GM21737 (cell line): ENCODE measurements at regions not wholly inside any gene's neighbourhood (a gene's known extent, or its start where the extent isn't known, plus 50 kb on each side); places are given as distances from the start of the nearest gene placed in this dataset.
A peak's percentile ranks its signal among the peaks of the same experiment; 100 is the strongest.

ENCODE experiments used
- ATAC-seq: cut with Tn5 transposase; IDR thresholded peaks from one replicate; pipeline ENCODE4 v1.9.1; 2021; ENCODE audit warnings: mild to moderate bottlenecking, moderate library complexity; ENCODE audit not compliant: unreplicated experiment

DNA sequence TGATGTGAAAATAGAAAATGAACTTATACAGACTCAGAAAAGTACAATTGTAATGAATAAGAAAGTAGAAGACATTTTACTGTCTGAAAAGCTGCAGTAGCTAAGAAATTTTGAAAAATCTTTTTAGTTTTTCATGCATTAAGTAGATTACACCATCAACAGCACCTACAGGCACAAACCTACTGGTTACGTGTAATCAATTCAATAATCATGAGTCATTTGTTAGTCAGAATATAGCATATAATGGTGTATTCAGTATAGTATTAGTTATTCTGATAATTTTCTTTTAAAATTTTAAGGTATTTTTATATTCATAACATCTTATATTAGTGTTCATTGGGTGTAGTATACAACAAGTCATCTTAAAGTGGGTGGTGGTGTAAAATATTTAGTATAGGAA lies 550.5 kb upstream of the GBE1 start:
- no peak for ATAC-seq

DNA sequence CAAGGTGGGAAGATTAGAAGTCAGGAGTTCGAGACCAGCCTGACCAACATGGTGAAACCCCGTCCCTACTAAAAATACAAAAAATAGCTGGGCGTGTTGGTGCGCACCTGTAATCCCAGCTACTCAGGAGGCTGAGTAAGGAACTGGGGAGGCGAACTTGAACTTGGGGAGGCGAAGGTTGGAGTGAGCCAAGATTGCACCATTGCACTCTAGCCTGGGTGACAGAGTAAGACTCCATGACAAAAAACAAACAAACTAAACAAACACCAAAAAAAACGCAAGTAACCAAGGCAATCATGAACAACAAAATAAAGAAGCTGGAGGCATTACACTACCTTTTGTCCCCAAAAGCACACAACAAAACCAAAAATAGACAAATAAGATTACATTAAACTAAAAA lies 547.3 kb upstream of the GBE1 start:
- ATAC-seq = no peak

DNA sequence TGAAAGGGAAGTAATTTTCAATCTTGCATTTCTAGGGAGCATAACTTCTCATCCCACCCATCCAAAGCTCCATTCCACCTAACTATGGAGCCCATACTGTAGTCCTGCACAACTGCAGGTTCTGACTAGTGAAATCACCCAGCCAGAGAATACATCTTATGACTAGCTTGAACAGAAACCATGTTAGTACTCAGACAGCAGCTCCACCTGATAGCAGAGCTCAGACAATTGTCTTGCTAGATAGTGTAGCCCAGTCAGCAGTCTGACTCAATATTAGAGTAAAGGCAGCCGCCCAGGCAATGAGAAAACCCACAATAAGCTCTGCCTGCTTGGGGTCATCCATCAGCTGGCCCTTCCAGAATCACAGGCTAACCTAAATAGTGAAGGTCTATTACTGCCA lies 544.7 kb upstream of the GBE1 start:
- no peak for ATAC-seq

DNA sequence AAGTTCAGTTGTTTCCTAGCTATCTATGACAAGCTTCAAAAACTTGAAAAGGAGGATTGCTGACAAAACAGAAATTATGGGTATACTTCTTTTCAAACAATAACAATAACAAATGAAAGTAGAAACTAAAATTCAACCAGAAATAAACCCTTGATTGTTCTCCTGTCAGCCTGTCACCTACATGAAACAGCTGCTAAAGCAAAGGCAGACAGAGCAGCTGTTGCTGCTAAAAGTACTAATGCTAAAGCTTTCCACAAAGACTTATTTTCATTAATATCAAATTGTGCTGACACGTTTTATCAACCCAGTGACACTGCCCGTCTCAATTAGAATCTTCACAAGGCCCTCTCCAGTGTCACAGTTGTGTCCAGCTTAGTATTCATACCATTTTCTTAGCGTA lies 533.2 kb upstream of the GBE1 start:
- ATAC-seq = no peak

DNA sequence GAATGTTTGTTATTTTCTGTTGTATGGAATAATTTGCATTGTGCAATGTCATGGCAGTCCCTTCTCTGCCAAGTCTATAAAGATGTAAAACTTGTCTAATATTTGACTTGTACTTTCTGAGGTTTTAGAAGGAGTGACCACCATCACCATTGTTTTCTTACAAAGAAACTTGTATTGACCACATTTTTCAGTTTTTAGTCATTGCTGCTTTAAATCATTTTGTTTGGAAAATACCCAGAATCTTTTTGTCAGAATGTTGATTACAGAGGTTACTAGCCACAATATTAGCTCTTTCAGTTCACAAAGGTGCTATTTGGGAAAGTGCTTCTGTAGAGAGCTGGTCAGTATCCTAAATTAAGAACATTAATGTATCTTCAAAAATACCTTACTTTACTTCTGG lies 532.4 kb upstream of the GBE1 start:
- ATAC-seq = peak; percentile 77

DNA sequence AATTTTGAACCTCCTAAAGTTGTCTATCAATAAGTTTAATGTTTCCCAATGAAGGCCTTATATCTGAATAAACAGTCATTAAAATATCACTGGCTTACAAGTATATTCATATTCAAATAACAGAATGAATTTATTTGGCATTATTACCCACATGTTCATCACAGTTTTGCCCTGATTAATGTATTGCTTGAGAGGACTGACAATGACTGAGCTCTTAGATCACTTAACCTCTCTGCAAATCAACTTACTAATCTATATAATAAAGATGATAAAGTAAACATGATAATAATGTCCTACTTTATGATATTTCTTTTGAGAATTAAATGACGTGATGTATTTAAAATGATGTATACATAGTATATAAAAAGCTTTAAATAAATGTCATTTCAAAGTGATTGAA lies 532.0 kb upstream of the GBE1 start:
- no peak for ATAC-seq

DNA sequence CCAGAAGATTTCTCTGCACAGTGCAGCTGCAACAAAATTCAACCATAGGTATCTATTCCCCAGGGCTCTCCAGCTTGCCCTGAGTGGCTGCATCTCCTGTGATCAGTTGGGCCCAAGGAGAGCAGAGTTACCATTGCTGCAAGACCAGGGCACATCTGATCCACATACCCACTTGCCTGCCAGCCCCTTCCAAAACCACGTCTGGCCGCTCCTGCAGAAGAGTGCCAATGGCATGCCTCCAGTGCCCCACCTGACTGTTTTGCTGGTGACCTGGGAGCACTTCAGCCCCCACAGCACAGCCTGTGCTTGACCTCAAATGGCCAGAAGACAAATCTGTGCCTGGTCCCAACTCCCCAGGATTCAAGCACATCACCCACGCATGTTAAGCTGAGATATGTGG lies 526.1 kb upstream of the GBE1 start:
- no peak for ATAC-seq

DNA sequence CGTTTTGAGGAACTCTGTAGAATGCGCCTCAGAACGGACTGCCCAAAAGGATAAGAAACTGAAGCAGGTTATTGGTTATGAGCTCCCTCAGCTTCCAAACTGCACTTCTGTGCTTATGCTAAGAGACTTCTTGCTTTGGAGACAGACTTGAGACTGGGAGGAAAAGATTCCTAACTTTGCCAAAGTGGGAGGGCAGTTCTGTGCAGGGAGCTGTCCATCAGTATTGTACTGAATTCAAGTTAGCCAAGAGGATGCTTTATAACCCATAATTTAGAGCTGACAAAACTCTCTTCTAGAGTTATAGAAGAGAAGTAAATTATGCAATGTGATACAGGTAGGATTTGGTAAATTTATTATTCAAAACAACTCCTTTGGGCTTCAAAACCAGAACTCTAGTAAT lies 519.8 kb upstream of the GBE1 start:
- ATAC-seq = no peak

DNA sequence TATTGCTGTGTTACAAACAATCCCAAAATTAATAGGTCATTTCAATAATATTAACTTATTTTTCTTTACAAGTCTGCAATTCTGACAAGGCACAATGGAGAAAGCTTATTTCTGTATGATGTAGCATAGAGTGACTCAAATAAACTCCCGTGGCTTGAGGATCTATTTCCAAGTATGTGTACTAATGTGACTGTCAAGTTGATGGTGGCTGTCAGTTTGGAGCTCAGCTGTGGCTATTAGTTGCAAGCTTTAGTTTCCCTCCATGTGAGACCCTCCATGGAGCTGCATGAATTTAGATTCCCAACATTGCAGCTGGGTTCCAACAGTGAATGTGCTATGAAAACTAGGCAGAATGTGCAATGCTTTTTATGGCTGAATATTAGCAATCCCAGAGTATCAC lies 515.5 kb upstream of the GBE1 start:
- no peak for ATAC-seq

DNA sequence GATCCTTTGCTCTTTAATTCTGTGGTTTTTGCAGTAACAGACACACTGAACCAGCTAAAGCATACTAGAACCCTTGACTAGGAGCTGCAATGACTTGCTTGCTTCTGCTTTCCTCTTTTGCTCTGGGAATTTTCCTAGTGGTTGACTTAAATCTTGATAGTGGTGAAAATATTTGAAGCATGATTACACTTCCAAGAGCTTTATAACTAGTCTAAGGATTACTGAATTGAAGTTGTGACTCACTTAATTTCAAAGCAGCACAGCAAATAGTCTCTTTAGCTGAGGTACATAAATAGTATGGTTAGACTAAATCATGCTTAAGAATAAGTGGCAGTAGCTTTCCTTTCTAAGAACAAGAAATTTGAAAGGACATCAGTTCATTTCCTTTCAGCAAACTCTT lies 513.5 kb upstream of the GBE1 start:
- ATAC-seq = no peak

DNA sequence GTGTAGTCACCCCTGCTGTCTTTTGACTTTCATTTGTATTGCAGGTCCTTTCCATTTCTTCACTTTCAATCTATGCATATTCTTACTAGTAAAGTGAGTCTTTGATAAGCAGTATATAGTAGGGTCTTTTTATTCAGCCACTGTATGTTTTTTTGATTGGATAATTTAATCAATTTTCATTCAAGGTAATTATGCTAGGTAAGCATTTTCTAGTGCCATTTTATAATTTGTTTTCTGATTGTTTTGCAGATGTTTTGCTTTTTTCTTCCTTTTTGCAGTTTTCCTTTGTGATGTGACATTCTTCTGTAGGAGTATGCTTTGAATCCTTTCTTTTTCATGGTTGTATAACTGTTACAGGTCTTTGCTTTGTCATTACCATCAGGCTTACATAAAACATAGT lies 504.3 kb upstream of the GBE1 start:
- ATAC-seq = no peak

DNA sequence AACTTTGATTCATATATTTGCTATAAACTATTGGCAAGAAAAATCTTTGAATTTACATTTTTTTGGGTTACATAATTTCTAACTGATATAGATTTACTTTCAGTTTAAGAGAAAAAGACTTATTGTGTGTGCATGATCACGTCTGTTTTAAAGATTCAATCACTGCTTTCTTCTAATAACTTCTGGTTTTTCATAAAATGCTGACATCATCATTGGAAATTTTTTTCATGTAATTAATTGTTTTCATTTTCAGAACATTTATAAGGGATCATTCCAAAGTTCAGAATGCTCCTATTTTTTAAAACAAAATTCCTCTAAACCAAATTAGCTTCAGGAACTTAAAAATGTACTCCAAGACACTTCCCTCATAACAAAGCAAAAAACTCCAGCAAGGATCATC lies 500.7 kb upstream of the GBE1 start:
- ATAC-seq = no peak

DNA sequence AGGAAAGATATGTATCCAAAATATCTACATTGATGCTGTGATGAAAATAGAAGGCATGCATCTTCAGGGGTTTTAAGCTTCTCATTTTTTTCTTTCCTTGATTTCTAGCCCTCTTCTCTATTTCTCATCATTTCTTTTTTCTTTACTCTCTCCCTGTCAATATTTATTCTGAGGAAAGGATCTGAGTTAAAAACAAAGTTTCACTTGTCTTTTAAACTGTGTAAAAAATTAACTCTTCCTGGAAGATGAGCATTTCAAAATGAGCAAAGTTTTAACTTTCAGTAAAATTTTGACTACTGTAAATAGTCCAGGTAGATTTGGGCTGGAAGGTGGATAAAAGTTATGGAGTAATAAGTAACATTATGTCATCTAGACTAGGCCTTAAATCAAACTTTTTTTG lies 500.2 kb upstream of the GBE1 start:
- no peak for ATAC-seq

DNA sequence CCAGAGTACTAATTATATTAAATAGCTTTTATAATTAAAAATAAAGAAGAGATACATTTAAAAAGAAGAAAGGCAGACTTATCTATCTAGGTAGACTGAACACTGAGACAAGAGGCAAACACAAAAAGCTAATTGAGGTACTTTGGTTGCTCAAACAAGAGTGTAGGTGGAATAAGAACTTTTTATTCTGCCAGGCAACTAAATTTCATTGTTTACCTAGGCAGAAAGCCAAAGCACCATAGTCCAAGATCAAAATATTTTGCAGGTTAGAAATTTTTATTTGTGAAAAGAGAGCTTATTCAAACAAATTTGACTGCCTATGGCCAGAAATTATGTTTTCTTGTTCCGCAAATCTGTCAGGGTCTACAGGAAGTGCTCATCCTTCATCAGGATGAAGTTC lies 499.6 kb upstream of the GBE1 start:
- ATAC-seq = no peak

DNA sequence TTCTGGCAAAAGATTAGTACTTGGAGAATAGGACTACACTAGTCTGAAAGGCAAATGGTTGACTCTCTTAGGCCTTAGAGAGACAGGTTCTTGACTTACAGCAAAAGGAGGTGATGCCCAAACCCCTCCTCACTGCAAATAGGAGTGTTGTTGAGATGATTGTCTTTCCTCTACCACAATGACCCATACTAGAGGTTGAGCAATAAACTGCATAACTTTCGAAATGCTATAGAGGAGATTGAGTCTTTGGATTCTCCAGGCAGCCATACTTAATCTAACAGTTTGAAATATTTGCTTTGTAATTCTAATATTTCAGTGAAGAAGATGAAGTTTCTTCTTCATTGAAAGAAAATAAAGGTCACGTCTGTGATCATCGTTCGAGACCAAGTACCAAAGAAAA lies 498.5 kb upstream of the GBE1 start:
- ATAC-seq = no peak

DNA sequence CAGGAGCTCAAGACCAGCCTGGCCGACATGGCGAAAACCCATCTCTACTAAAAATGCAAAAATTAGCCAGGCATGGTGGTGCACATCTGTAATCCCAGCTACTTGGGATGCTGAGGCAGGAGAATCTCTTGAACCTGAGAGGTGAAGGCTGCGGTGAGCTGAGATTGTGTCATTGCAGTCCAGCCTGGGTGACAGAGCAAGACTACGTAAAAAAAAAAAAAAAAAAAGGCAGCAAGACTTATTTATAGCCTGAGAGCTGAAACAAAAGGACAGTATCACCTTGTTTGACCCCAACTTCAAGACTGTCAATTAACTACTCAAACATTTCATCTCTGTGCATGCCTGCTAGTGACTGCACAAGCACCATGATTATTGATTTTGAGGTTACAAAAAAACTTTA lies 478.9 kb upstream of the GBE1 start:
- no peak for ATAC-seq

DNA sequence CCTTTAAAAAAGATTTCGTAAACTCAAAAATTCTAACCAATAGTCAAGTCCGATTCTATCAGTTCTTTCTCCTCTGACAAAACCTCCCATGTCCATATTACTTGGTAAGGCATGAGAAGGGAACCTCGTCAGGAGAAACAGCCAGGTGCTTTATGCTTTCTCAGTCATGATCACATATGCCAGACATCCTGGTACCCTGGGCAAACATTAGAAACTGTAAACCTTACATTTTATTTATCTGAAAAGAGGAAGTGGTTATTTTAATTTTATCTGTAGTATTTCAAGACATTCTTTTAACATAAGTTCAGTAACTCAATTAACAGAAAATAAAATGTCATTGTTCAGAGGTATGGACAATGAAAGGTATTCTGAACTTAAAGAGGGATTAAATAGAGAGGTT lies 474.8 kb upstream of the GBE1 start:
- no peak for ATAC-seq

DNA sequence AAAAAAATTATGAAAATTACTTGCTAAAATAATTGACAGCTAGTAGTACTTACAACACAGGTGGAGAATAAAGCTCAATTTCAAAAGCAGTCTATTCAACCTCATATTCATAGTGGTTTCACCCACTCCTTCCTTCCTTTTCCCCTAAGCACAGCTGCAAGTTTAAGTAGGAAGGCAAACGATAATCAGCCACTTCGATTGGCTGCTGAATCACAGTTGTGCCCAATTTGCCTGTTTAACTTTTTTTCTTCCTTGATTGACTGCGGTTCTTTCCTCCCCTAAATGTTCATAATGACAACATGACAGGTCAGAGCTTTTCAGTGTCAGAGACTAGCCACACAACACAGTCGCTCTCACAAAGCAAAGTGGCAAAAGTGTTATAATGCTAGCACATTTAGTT lies 468.0 kb upstream of the GBE1 start:
- no peak for ATAC-seq

DNA sequence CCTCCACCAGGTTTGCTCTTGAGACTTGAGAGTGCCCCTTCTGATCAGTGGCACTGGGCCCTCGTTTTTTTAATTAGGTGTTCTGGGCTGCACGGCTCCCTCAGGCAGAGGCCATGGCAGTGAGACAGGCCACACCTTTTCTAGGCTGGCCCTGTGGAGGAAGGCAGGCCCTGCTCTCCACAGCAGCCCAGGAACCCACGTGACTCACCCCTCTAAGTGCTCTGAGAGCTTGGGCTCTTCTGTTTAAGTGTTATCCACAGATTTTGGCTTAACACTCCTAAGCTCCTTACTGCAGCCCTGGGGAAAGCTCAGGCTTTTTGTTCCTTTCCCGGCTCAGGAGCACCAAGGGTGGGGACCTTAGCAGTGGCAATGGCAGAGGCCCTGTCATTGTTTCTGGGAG lies 463.2 kb upstream of the GBE1 start:
- ATAC-seq = no peak

DNA sequence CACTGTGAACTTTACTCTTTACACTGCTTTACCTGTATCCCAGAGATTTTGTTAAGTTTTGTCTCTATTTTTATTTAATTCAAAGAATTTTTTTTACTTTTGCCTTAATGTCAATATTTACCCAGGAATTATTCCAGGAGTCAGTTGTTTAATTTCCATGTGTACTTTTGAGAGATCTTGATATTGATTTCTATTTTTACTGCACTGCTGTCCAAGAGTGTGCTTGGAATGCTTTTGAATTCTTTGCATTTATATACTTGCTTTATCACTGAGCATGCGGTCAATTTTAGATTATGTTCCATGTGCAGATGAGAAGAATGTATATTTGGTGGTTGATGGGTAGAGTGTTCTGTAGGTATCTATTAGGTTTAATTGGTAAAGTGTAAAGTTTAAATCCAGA lies 461.0 kb upstream of the GBE1 start:
- no peak for ATAC-seq

DNA sequence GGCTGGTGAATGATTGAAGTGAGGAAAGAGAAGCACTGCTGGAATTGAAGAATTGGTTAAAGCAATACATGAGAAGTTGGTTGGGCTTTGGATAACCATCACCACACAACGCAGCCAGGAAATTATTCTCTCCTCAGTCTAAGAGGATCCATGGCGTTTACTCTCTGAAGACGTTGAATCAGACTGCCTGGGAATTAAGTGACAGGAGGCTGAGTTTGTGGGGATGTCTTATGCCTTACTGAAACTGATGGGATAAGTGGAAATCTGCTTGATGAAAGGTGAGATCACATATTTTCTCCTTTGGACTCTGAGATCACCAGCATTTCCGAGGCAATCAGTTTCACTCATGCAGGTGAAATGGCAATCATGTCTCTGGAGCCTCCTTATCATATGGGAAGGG lies 456.1 kb upstream of the GBE1 start:
- no peak for ATAC-seq

DNA sequence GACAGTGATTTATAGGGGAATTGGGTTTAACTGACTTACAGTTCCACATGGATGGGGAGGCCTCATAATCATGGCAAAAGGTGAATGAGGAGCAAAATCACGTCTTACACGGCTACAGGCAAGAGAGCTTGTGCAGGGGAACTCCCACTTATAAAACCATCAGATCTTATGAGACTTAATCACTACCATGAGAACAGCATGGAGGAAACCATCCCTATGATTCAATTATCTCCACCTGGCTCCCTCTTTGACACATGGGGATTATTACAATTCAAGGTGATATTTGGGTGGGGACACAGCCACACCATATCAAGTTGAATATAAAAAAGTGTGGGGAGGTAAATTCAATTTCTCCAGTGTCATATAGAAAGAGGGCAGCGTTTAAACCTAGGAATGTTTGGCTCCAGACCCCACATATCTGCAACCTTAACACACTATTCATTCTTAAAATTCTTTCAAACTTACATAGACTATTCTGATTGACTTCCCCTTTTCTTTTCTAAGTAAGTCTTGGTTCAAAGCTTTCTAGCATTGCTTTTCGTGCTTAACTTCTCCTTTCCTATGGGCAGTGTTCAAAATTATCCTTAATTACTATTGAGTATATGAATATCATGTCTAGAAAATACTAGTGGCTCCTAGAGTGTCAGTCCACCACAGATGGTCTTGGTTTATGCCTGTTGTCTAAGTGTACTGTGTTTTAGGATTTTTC lies 446.7 kb upstream of the GBE1 start:
- ATAC-seq = no peak

DNA sequence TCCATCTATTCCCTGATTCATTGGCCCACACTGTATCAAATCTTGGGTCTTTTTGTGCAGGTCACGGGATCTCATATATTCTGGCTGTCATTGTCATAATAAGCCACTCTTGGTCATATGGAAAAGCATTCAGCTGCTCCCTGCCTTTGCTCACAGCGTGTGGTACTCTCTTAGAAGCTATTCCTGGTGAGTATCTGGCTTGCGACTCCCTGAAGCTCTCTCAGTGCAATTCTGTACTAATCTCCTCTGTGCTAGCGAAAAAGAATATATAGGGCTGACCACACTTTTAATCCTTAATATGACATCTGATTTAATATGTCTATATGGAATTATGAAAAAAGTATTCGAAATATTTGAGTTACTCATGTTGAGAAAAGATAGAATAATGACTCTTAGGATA lies 440.8 kb upstream of the GBE1 start:
- no peak for ATAC-seq

DNA sequence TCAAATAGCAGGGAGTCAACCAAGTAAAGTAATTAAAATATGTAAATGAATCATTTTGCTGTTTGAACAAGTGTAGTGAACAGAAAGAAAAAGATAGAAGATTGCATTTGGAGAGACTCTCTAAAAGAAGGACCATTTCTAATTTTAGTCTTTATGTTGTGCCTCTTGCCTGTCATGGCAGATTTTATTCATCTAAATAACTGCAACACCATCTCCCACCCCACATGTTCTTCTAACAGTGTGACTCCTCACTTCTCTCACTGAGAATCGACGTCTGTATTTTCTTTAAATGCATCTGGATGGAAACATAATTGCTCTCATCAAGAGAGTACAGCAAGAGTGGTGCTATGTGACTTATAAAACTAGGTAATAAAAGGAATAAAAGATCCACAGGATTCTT lies 439.9 kb upstream of the GBE1 start:
- no peak for ATAC-seq
